MM.1S (cell line): ENCODE measurements at regions not wholly inside any gene's neighbourhood (a gene's known extent, or its start where the extent isn't known, plus 50 kb on each side); places are given as distances from the start of the nearest gene placed in this dataset.

ENCODE experiments used
- DNase-seq: peaks from one replicate; pipeline ENCODE4 v3.0.0-alpha.2; 2015
- H2AFZ ChIP-seq: fragments of 300-600 bp; sonication (generic); 2 replicates; pipeline ENCODE4 v1.6.0; 2016; ENCODE audit warnings: antibody characterized with exemption, low read length
- H3F3A ChIP-seq: fragments of 300-600 bp; sonication (generic); 2 replicates; pipeline ENCODE4 v1.6.1; 2016; ENCODE audit warnings: mild to moderate bottlenecking, antibody characterized with exemption, low read length, moderate library complexity, mixed read lengths; ENCODE audit not compliant: insufficient read depth
- H3K27ac ChIP-seq: fragments of 300-600 bp; sonication (generic); 2 replicates; pipeline ENCODE4 v1.5.1; 2016; ENCODE audit warnings: mild to moderate bottlenecking, low read length
- H3K27me3 ChIP-seq: fragments of 300-600 bp; sonication (generic); replicated peaks from 2 replicates; pipeline ENCODE4 v1.6.0; 2016; ENCODE audit warnings: low read length; ENCODE audit not compliant: insufficient read depth
- H3K36me3 ChIP-seq: fragments of 300-600 bp; sonication (generic); replicated peaks from 2 replicates; pipeline ENCODE4 v1.6.1; 2016; ENCODE audit warnings: mild to moderate bottlenecking, low read length, mixed read lengths; ENCODE audit not compliant: insufficient read depth
- H3K4me1 ChIP-seq: fragments of 300-600 bp; sonication (generic); 2 replicates; pipeline ENCODE4 v1.6.1; 2016; ENCODE audit warnings: low read length, mixed read lengths
- H3K4me2 ChIP-seq: fragments of 300-600 bp; sonication (generic); 2 replicates; pipeline ENCODE4 v1.6.0; 2016; ENCODE audit warnings: low read depth, low read length
- H3K4me3 ChIP-seq: fragments of 300-600 bp; sonication (generic); 2 replicates; pipeline ENCODE4 v1.5.1; 2016; ENCODE audit warnings: low read length, mixed read lengths
- H3K79me2 ChIP-seq: fragments of 300-600 bp; sonication (generic); 2 replicates; pipeline ENCODE4 v1.6.1; 2016; ENCODE audit warnings: mixed run types, low read length, mixed read lengths
- H3K9ac ChIP-seq: fragments of 300-600 bp; sonication (generic); 2 replicates; pipeline ENCODE4 v1.6.1; 2016; ENCODE audit warnings: low read length, mixed read lengths
- H3K9me2 ChIP-seq: fragments of 300-600 bp; sonication (generic); replicated peaks from 2 replicates; pipeline ENCODE4 v1.6.1; 2016; ENCODE audit warnings: mild to moderate bottlenecking, low read length, mixed read lengths; ENCODE audit not compliant: insufficient read depth
- H3K9me3 ChIP-seq: fragments of 300-600 bp; sonication (generic); replicated peaks from 2 replicates; pipeline ENCODE4 v1.6.1; 2016; ENCODE audit warnings: mild to moderate bottlenecking, low read length, mixed read lengths; ENCODE audit not compliant: insufficient read depth
- H4K20me1 ChIP-seq: fragments of 300-600 bp; sonication (generic); 2 replicates; pipeline ENCODE4 v1.6.1; 2016; ENCODE audit warnings: mild to moderate bottlenecking, low read length, moderate library complexity, mixed read lengths; ENCODE audit not compliant: insufficient read depth
- EZH2 ChIP-seq: fragments of 300-600 bp; sonication (generic); optimal IDR thresholded peaks from 2 replicates; pipeline ENCODE3; 2017; ENCODE audit warnings: low read depth, mild to moderate bottlenecking, antibody characterized with exemption, low read length, mixed read lengths
- EZH2phosphoT487 ChIP-seq: fragments of 300-600 bp; sonication (generic); IDR thresholded peaks from 2 replicates; pipeline ENCODE4 v1.6.1; 2018; ENCODE audit warnings: antibody characterized with exemption, low read length
- TF ChIP-seq, protein P1 (sequence below): fragments of 300-600 bp; sonication (generic); IDR thresholded peaks from 2 replicates; pipeline ENCODE4 v1.5.1; 2016; ENCODE audit warnings: antibody characterized with exemption, low read length, mixed read lengths

GRCh38 chr13:82766732-82767321 is 1115.4 kb downstream of the SLITRK1 start:
- Histone ChIP-seq H3K9me3 (no peaks in the 10 kb centered on the region), H3K79me2 (no peaks in the 10 kb centered on the region), H3K36me3 (no peaks in the 10 kb centered on the region), H3K9me2 (no peaks in the 10 kb centered on the region), H2AFZ (no peak overlapping the region), H3K4me1 (no peaks in the 10 kb centered on the region), H3K9ac (no peak overlapping the region), H4K20me1 (no peaks in the 10 kb centered on the region), H3K4me3 (no peak overlapping the region), H3K27me3 (no peaks in the 10 kb centered on the region), H3K27ac (no peak overlapping the region), H3F3A (no peaks in the 10 kb centered on the region), H3K4me2 (no peak overlapping the region)
- TF ChIP-seq EZH2phosphoT487 (no peak), EZH2 (no peak)
- TF ChIP-seq, protein P1, sequence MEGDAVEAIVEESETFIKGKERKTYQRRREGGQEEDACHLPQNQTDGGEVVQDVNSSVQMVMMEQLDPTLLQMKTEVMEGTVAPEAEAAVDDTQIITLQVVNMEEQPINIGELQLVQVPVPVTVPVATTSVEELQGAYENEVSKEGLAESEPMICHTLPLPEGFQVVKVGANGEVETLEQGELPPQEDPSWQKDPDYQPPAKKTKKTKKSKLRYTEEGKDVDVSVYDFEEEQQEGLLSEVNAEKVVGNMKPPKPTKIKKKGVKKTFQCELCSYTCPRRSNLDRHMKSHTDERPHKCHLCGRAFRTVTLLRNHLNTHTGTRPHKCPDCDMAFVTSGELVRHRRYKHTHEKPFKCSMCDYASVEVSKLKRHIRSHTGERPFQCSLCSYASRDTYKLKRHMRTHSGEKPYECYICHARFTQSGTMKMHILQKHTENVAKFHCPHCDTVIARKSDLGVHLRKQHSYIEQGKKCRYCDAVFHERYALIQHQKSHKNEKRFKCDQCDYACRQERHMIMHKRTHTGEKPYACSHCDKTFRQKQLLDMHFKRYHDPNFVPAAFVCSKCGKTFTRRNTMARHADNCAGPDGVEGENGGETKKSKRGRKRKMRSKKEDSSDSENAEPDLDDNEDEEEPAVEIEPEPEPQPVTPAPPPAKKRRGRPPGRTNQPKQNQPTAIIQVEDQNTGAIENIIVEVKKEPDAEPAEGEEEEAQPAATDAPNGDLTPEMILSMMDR, result no peak
- DNase-seq, result no peak

DNA sequence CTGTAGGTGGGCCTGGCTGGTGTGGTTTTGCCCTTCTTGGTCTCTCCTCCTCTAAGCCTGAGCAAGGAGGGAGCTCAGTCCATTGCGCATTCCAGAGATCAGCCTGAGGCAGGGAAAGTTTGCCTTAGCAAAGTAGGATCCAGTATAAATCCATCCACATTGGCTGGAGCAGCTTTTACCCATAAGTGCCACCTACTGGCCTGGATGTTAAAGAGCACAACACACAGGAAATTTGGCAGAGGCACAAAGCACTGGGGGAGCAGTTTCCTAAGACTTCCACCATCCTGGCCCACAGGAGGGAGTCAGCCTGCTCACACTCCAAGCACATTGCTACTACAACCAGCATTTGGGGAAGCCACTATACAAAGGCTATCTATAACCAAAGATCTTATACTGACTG is 1124.2 kb downstream of the SLITRK1 start:
- H3K27me3 ChIP-seq, result no peaks in the 10 kb centered on the region
- H3K79me2 ChIP-seq, result no peaks in the 10 kb centered on the region
- no peaks in the 10 kb centered on the region for H3F3A ChIP-seq
- H3K9ac ChIP-seq, result no peak overlapping the region
- H3K4me1 ChIP-seq, result no peaks in the 10 kb centered on the region
- H3K4me3 ChIP-seq, result no peak overlapping the region
- H3K36me3 ChIP-seq, result no peaks in the 10 kb centered on the region
- H3K27ac ChIP-seq, result no peak overlapping the region
- H3K9me3 ChIP-seq, result no peaks in the 10 kb centered on the region
- TF ChIP-seq, protein P1, result peak; percentile 34
- no peak for TF ChIP-seq EZH2phosphoT487
- no peak overlapping the region for H2AFZ ChIP-seq
- H3K4me2 ChIP-seq, result no peak overlapping the region
- no peak for DNase-seq
- no peaks in the 10 kb centered on the region for H3K9me2 ChIP-seq
- H4K20me1 ChIP-seq, result no peaks in the 10 kb centered on the region

- H3K4me1 ChIP-seq, result no peaks in the 10 kb centered on the region
- no peaks in the 10 kb centered on the region for H3K36me3 ChIP-seq
Observed at GRCh38 chr13:82751206-82751605, 1131.1 kb downstream of the SLITRK1 start.

More at GRCh38 chr13:82751206-82751605, 1131.1 kb downstream of the SLITRK1 start:
- Histone ChIP-seq H3K27ac (no peak overlapping the region), H3K79me2 (no peaks in the 10 kb centered on the region), H3K9me3 (no peaks in the 10 kb centered on the region), H4K20me1 (no peaks in the 10 kb centered on the region), H3K9me2 (no peaks in the 10 kb centered on the region), H3K9ac (no peak overlapping the region), H3K4me2 (no peak overlapping the region), H3K27me3 (no peaks in the 10 kb centered on the region), H3K4me3 (no peak overlapping the region), H2AFZ (no peak overlapping the region), H3F3A (no peaks in the 10 kb centered on the region)
- TF ChIP-seq EZH2phosphoT487 (no peak), EZH2 (no peak)
- TF ChIP-seq, protein P1, result no peak
- no peak for DNase-seq
